C4-2B (cell line): ENCODE measurements at regions not wholly inside any gene's neighbourhood (a gene's known extent, or its start where the extent isn't known, plus 50 kb on each side); places are given as distances from the start of the nearest gene placed in this dataset.

Experiments
- CTCF ChIP-seq: fragments of 450-650 bp; conservative IDR thresholded peaks from 2 replicates; pipeline ENCODE4 v1.5.1; 2017; ENCODE audit warnings: mild to moderate bottlenecking
- ZFX ChIP-seq: fragments of 450-650 bp; IDR thresholded peaks from 2 replicates; pipeline ENCODE4 v1.6.1; 2017

DNA sequence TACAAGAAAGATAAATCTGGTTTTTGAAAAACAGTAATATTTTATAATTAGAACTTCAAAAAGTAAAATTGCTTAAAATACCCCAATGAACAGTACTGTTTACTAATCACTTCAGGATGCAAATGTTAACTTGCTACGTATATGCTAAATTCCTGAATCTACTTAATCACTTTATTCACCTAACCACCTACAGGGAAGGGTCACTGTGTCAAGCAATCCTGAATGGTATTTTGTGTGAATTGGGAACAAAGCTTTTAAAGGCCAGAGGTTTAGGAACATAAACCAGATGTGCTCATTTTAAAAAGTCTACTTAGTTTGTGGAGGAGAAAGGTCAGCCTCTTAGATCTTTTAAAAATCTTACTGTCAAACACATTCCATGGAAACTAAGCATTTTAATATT is 1143.0 kb upstream of the ADGRL2 start:
- TF ChIP-seq CTCF, result no peak
- no peak for TF ChIP-seq ZFX
